Naive thymus-derived CD8-positive, alpha-beta T cell (primary cell): ENCODE measurements at regions not wholly inside any gene's neighbourhood (a gene's known extent, or its start where the extent isn't known, plus 50 kb on each side); places are given as distances from the start of the nearest gene placed in this dataset.
"Not testable (repeated sequence)": the region's sequence is repeated elsewhere in the genome, so short reads cannot be mapped to it uniquely, and the experiment has no call there.

Source experiments
- ATAC-seq, 2 donors: fragments of 150-1000 bp; cut with Tn5 transposase in 1 of 2; sonication (Bioruptor Pico), chemical (Tn5 transposase) in 1 of 2; 1 replicate in 1 of 2; 2 replicates in 1 of 2; pipeline ENCODE4 v1.10.0; 2021; ENCODE audit warnings: mild to moderate bottlenecking in 2 of 2, moderate library complexity in 2 of 2
- POLR2A ChIA-PET: fragments of 350-600 bp; sonication (Branson Sonifier 250); formaldehyde crosslinking; loops from one replicate; lab custom pipeline; 2021; ENCODE audit warnings: antibody characterized with exemption; lab: Charles Lee
- DNase-seq, 10 donors: peaks; one replicate each; pipeline versions ENCODE4 v3.0.0 to v3.0.0-alpha.2; 2020 to 2022
- H3K27ac Mint-ChIP-seq, 10 donors: one replicate each; pipeline ENCODE4 v1.8.0; 2020 to 2022; ENCODE audit warnings: mild to moderate bottlenecking in 10 of 10, mixed read lengths in 10 of 10, moderate library complexity in 4 of 10, inconsistent platforms in 1 of 10
- H3K27me3 Mint-ChIP-seq, 5 donors: one replicate each; pipeline ENCODE4 v1.8.0; 2021 to 2022; ENCODE audit warnings: mixed read lengths in 5 of 5
- H3K36me3 Mint-ChIP-seq, 3 donors: one replicate each; pipeline ENCODE4 v1.8.0; 2020 to 2022; ENCODE audit warnings: mixed read lengths in 3 of 3, mild to moderate bottlenecking in 2 of 3, inconsistent platforms in 1 of 3
- H3K4me1 Mint-ChIP-seq, 4 donors: one replicate each; pipeline ENCODE4 v1.8.0; 2021 to 2022; ENCODE audit warnings: mixed read lengths in 4 of 4
- H3K4me3 Mint-ChIP-seq, 10 donors: one replicate each; pipeline ENCODE4 v1.8.0; 2020 to 2022; ENCODE audit warnings: mild to moderate bottlenecking in 10 of 10, mixed read lengths in 10 of 10, moderate library complexity in 6 of 10, inconsistent platforms in 1 of 10
- H3K9me3 Mint-ChIP-seq, 9 donors: one replicate each; pipeline ENCODE4 v1.8.0; 2020 to 2022; ENCODE audit warnings: mixed read lengths in 9 of 9, mild to moderate bottlenecking in 3 of 9, inconsistent platforms in 1 of 9, moderate library complexity in 1 of 9

GRCh38 chr4:127478271-127478670, 154.5 kb upstream of the INTU start:
- H3K27me3 Mint-ChIP-seq, ATAC-seq, H3K4me1 Mint-ChIP-seq, POLR2A ChIA-PET, H3K27ac Mint-ChIP-seq, H3K9me3 Mint-ChIP-seq, H3K36me3 Mint-ChIP-seq, H3K4me3 Mint-ChIP-seq, DNase-seq: not testable (repeated sequence)

- no peaks in the 10 kb centered on the region for H3K4me1 Mint-ChIP-seq
- POLR2A ChIA-PET, result no interaction called here
- H3K36me3 Mint-ChIP-seq, result no peaks in the 10 kb centered on the region
- no peak overlapping the region for H3K4me3 Mint-ChIP-seq
- DNase-seq (no peak), ATAC-seq (no peak)
- no peak overlapping the region for H3K27ac Mint-ChIP-seq
- peaks cover 0 to 6% (median 0%) of the 10 kb centered on the region in 5 donors for H3K27me3 Mint-ChIP-seq
- H3K9me3 Mint-ChIP-seq, result peaks cover 0 to 5% (median 0%) of the 10 kb centered on the region in 9 donors
Observed at GRCh38 chr4:127479031-127479622, 153.6 kb upstream of the INTU start.

GRCh38 chr4:127482049-127482448, 150.7 kb upstream of the INTU start:
- Mint-ChIP-seq H3K4me1 (no peaks in the 10 kb centered on the region), H3K36me3 (no peaks in the 10 kb centered on the region), H3K4me3 (no peak overlapping the region), H3K27me3 (no peaks in the 10 kb centered on the region), H3K9me3 (peaks cover 0 to 2% (median 0%) of the 10 kb centered on the region in 9 donors), H3K27ac (no peak overlapping the region)
- POLR2A ChIA-PET, result no interaction called here
- no peak for ATAC-seq
- no peak for DNase-seq

GRCh38 chr4:127484117-127484516, 148.6 kb upstream of the INTU start:
- H3K4me1 Mint-ChIP-seq, result no peaks in the 10 kb centered on the region
- no peaks in the 10 kb centered on the region for H3K27me3 Mint-ChIP-seq
- DNase-seq, result no peak
- H3K36me3 Mint-ChIP-seq, result no peaks in the 10 kb centered on the region
- H3K27ac Mint-ChIP-seq, result no peak overlapping the region
- H3K4me3 Mint-ChIP-seq, result no peak overlapping the region
- POLR2A ChIA-PET, result no interaction called here
- peaks cover 0 to 3% (median 0%) of the 10 kb centered on the region in 9 donors for H3K9me3 Mint-ChIP-seq
- ATAC-seq, result no peak

GRCh38 chr4:127486248-127486647, 146.5 kb upstream of the INTU start:
- peaks cover 0 to 3% (median 0%) of the 10 kb centered on the region in 9 donors for H3K9me3 Mint-ChIP-seq
- POLR2A ChIA-PET, result no interaction called here
- no peaks in the 10 kb centered on the region for H3K27me3 Mint-ChIP-seq
- DNase-seq (no peak), ATAC-seq (no peak)
- no peak overlapping the region for H3K27ac Mint-ChIP-seq
- H3K4me3 Mint-ChIP-seq, result no peak overlapping the region
- H3K36me3 Mint-ChIP-seq, result no peaks in the 10 kb centered on the region
- H3K4me1 Mint-ChIP-seq, result no peaks in the 10 kb centered on the region

GRCh38 chr4:127491571-127491970, 141.2 kb upstream of the INTU start:
- no peaks in the 10 kb centered on the region for H3K27me3 Mint-ChIP-seq
- no peak overlapping the region for H3K4me3 Mint-ChIP-seq
- no peak overlapping the region for H3K27ac Mint-ChIP-seq
- ATAC-seq, result no peak
- DNase-seq, result no peak
- no peaks in the 10 kb centered on the region for H3K36me3 Mint-ChIP-seq
- peaks cover 0 to 8% (median 0%) of the 10 kb centered on the region in 9 donors for H3K9me3 Mint-ChIP-seq
- H3K4me1 Mint-ChIP-seq, result no peaks in the 10 kb centered on the region
- POLR2A ChIA-PET, result no interaction called here

GRCh38 chr4:127496875-127497274, 135.9 kb upstream of the INTU start:
- POLR2A ChIA-PET, result not testable (repeated sequence)

GRCh38 chr4:127498366-127498765, 134.4 kb upstream of the INTU start:
- H3K27me3 Mint-ChIP-seq, result peaks cover 2 to 13% (median 6%) of the 10 kb centered on the region in 5 donors
- POLR2A ChIA-PET, result no interaction called here
- no peak for DNase-seq
- H3K36me3 Mint-ChIP-seq, result no peaks in the 10 kb centered on the region
- H3K27ac Mint-ChIP-seq, result no peak overlapping the region
- H3K4me3 Mint-ChIP-seq, result no peak overlapping the region
- peaks cover 0 to 7% (median 0%) of the 10 kb centered on the region in 9 donors for H3K9me3 Mint-ChIP-seq
- ATAC-seq, result no peak
- H3K4me1 Mint-ChIP-seq, result no peaks in the 10 kb centered on the region

More at GRCh38 chr4:127496875-127497274, 135.9 kb upstream of the INTU start:
- ATAC-seq, H3K9me3 Mint-ChIP-seq, H3K27ac Mint-ChIP-seq, DNase-seq, H3K4me1 Mint-ChIP-seq, H3K36me3 Mint-ChIP-seq, H3K4me3 Mint-ChIP-seq, H3K27me3 Mint-ChIP-seq: not testable (repeated sequence)

- H3K4me1 Mint-ChIP-seq, result no peaks in the 10 kb centered on the region
- POLR2A ChIA-PET, result no interaction called here
- no peaks in the 10 kb centered on the region for H3K36me3 Mint-ChIP-seq
- peaks cover 0 to 7% (median 0%) of the 10 kb centered on the region in 9 donors for H3K9me3 Mint-ChIP-seq
- H3K27me3 Mint-ChIP-seq, result peaks cover 2 to 13% (median 6%) of the 10 kb centered on the region in 5 donors
- no peak for ATAC-seq
- no peak overlapping the region for H3K27ac Mint-ChIP-seq
- DNase-seq, result no peak
- H3K4me3 Mint-ChIP-seq, result no peak overlapping the region
Observed at GRCh38 chr4:127500242-127500641, 132.5 kb upstream of the INTU start.

- no peak for DNase-seq
- peaks cover 2 to 13% (median 6%) of the 10 kb centered on the region in 5 donors for H3K27me3 Mint-ChIP-seq
- no peak for ATAC-seq
- no peaks in the 10 kb centered on the region for H3K4me1 Mint-ChIP-seq
- no peak overlapping the region for H3K27ac Mint-ChIP-seq
- H3K36me3 Mint-ChIP-seq, result no peaks in the 10 kb centered on the region
- H3K9me3 Mint-ChIP-seq, result peaks cover 0 to 7% (median 0%) of the 10 kb centered on the region in 9 donors
- POLR2A ChIA-PET, result no interaction called here
- no peak overlapping the region for H3K4me3 Mint-ChIP-seq
Observed at GRCh38 chr4:127501103-127501502, 131.7 kb upstream of the INTU start.

- ATAC-seq (no peak), DNase-seq (no peak)
- Mint-ChIP-seq H3K4me3 (no peak overlapping the region), H3K27me3 (peaks cover 2 to 13% (median 4%) of the 10 kb centered on the region in 5 donors), H3K9me3 (peaks cover 0 to 2% (median 0%) of the 10 kb centered on the region in 9 donors), H3K36me3 (no peaks in the 10 kb centered on the region), H3K4me1 (no peaks in the 10 kb centered on the region), H3K27ac (no peak overlapping the region)
- POLR2A ChIA-PET, result no interaction called here
Observed at GRCh38 chr4:127503111-127503510, 129.6 kb upstream of the INTU start.

GRCh38 chr4:127505203-127505602, 127.6 kb upstream of the INTU start:
- H3K27ac Mint-ChIP-seq, result no peak overlapping the region
- H3K4me1 Mint-ChIP-seq, result no peaks in the 10 kb centered on the region
- DNase-seq (no peak), ATAC-seq (no peak)
- H3K9me3 Mint-ChIP-seq, result peaks cover 0 to 2% (median 0%) of the 10 kb centered on the region in 9 donors
- H3K27me3 Mint-ChIP-seq, result peaks cover 2 to 13% (median 3%) of the 10 kb centered on the region in 5 donors
- POLR2A ChIA-PET, result no interaction called here
- no peak overlapping the region for H3K4me3 Mint-ChIP-seq
- no peaks in the 10 kb centered on the region for H3K36me3 Mint-ChIP-seq

- ATAC-seq (no peak), DNase-seq (no peak)
- Mint-ChIP-seq H3K9me3 (no peaks in the 10 kb centered on the region), H3K4me1 (no peaks in the 10 kb centered on the region), H3K4me3 (no peak overlapping the region), H3K27me3 (peaks cover 0 to 13% (median 3%) of the 10 kb centered on the region in 5 donors), H3K27ac (no peak overlapping the region), H3K36me3 (no peaks in the 10 kb centered on the region)
- POLR2A ChIA-PET, result no interaction called here
Observed at GRCh38 chr4:127506283-127506682, 126.5 kb upstream of the INTU start.

- no peaks in the 10 kb centered on the region for H3K27me3 Mint-ChIP-seq
- H3K9me3 Mint-ChIP-seq, result no peaks in the 10 kb centered on the region
- no peak overlapping the region for H3K27ac Mint-ChIP-seq
- H3K4me3 Mint-ChIP-seq, result no peak overlapping the region
- DNase-seq, result no peak
- H3K4me1 Mint-ChIP-seq, result no peaks in the 10 kb centered on the region
- no peaks in the 10 kb centered on the region for H3K36me3 Mint-ChIP-seq
- POLR2A ChIA-PET, result no interaction called here
- no peak for ATAC-seq
Observed at GRCh38 chr4:127509155-127509554, 123.6 kb upstream of the INTU start.
